ENCODE measurements at regions not wholly inside any gene's neighbourhood (a gene's known extent, or its start where the extent isn't known, plus 50 kb on each side); places are given as distances from the start of the nearest gene placed in this dataset.

DNA sequence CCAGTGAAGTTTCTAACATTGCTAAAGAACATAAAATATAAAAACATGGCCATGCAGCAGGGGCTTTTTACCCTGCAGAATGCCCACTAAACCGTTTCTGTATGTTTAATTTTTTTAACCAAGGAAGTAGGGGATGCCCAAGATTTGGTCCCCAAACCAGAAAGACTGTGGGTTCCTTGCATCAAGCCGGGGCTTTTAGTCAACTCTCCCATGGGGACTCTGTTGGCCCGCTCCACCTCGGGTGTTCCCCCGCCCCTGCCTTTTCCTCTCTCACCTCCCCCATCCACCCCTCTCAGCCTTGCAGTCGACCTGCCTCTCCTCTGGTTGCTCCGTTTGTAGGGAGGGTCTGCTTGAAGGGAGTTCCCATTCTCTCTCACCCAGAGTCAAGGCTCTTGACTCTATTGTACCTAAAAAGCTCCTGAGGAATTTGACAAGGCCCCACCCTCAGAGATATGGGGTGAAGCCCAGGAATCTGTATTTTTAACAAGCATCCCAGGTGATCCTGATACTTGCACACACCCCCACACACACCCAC, 117.5 kb downstream of the TOMM20 start:
- peaks cover 12 to 13% of the 10 kb centered on the region in 2 experiments; a peak in 4 of 5 replicates for H3K9me3 Mint-ChIP-seq
- Histone ChIP-seq H2AFZ (ENCODE audit: low read length) (no peak overlapping the region), H3K4me1 (ENCODE audit: insufficient read depth, low read length) (no peaks in the 10 kb centered on the region), H2BK15ac (ENCODE audit: low read depth, low read length) (no peak overlapping the region), H3K23ac (ENCODE audit: insufficient read length, low read depth, low read length) (no peak overlapping the region), H4K91ac (ENCODE audit: insufficient read length, low read depth, low read length) (no peak overlapping the region), H4K20me1 (ENCODE audit: control insufficient read depth, insufficient read depth, insufficient read length) (no peaks in the 10 kb centered on the region), H4K8ac (replicated peaks; ENCODE audit: insufficient read length, low read depth, low read length) (no peak overlapping the region), H4K5ac (ENCODE audit: insufficient read length, low read depth, low read length) (no peak overlapping the region), H3K79me2 (ENCODE audit: insufficient read depth, low read length) (no peaks in the 10 kb centered on the region), H2BK120ac (ENCODE audit: low read depth, low read length, poor library complexity, severe bottlenecking) (no peak overlapping the region), H2BK12ac (ENCODE audit: insufficient read length, low read depth, low read length) (no peak overlapping the region), H3K56ac (ENCODE audit: insufficient read length, low read depth, low read length) (no peak overlapping the region), H2AK5ac (ENCODE audit: insufficient read length, low read length) (no peak overlapping the region), H3K4ac (ENCODE audit: low read depth, low read length) (no peak overlapping the region), H3T11ph (ENCODE audit: low read length) (no peak overlapping the region), H3K23me2 (ENCODE audit: insufficient read length, low read depth, low read length, poor library complexity, severe bottlenecking) (no peaks in the 10 kb centered on the region), H3K4me2 (ENCODE audit: insufficient read depth, insufficient read length, low read length) (no peak overlapping the region), H3K18ac (ENCODE audit: insufficient read length, low read depth, low read length) (no peak overlapping the region), H3K27me3 (ENCODE audit: insufficient read depth, low read length) (no peaks in the 10 kb centered on the region; the same call in 1 of the 2 replicates), H2BK20ac (ENCODE audit: low read depth, low read length, poor library complexity, severe bottlenecking) (no peak overlapping the region), H3K79me1 (ENCODE audit: insufficient read depth, low read depth, low read length, poor library complexity, severe bottlenecking) (no peaks in the 10 kb centered on the region), H3K9me3 (ENCODE audit: control insufficient read depth, low read depth, low read length) (no peaks in the 10 kb centered on the region), H3K9ac (ENCODE audit: extremely low read depth, insufficient read length, low read length) (no peak overlapping the region), H2BK5ac (ENCODE audit: insufficient read length, low read length) (no peak overlapping the region), H3K14ac (ENCODE audit: insufficient read depth, low read length) (no peak overlapping the region), H3K27ac (ENCODE audit: insufficient read length, low read depth, low read length) (no peak overlapping the region)
- peaks cover 31 to 34% of the 10 kb centered on the region in 2 experiments for H3K4me1 Mint-ChIP-seq
- TF ChIP-seq, protein P1, sequence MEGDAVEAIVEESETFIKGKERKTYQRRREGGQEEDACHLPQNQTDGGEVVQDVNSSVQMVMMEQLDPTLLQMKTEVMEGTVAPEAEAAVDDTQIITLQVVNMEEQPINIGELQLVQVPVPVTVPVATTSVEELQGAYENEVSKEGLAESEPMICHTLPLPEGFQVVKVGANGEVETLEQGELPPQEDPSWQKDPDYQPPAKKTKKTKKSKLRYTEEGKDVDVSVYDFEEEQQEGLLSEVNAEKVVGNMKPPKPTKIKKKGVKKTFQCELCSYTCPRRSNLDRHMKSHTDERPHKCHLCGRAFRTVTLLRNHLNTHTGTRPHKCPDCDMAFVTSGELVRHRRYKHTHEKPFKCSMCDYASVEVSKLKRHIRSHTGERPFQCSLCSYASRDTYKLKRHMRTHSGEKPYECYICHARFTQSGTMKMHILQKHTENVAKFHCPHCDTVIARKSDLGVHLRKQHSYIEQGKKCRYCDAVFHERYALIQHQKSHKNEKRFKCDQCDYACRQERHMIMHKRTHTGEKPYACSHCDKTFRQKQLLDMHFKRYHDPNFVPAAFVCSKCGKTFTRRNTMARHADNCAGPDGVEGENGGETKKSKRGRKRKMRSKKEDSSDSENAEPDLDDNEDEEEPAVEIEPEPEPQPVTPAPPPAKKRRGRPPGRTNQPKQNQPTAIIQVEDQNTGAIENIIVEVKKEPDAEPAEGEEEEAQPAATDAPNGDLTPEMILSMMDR (conservative IDR thresholded peaks at IDR 0.05) = no peak
- H3K4me3 Mint-ChIP-seq = no peak overlapping the region
- H3K27me3 Mint-ChIP-seq (ENCODE audit: low read depth) = no peaks in the 10 kb centered on the region; the same call in none of the 2 replicates
- no peak overlapping the region for H3K27ac Mint-ChIP-seq
- no CpG with 5 or more reads among the region's 7 CpGs for WGBS (ENCODE audit: extremely low coverage, insufficient read length, low lambda C conversion rate)
- H3K36me3 Mint-ChIP-seq (ENCODE audit: insufficient read depth in 1 of 3, low read depth in 3 of 3) = peaks cover 2 to 9% (median 9%) of the 10 kb centered on the region in 3 experiments; a peak in 6 of 7 replicates
- no peak for DNase-seq

All from H9 (cell line).